Effector CD8-positive, alpha-beta T cell (primary cell): ENCODE measurements at regions not wholly inside any gene's neighbourhood (a gene's known extent, or its start where the extent isn't known, plus 50 kb on each side); places are given as distances from the start of the nearest gene placed in this dataset.
"Not testable (repeated sequence)": the region's sequence is repeated elsewhere in the genome, so short reads cannot be mapped to it uniquely, and the experiment has no call there.

Source experiments
- DNase-seq: peaks from one replicate; lab custom pipeline; 2025; lab: John Stamatoyannopoulos, UW

GRCh38 chr7:56697058-56697457 is 435.2 kb downstream of the ZNF479 start:
- DNase-seq, result not testable (repeated sequence)

GRCh38 chr7:56686276-56686859 is 445.9 kb downstream of the ZNF479 start:
- DNase-seq, result no peak

- no peak for DNase-seq
Measured at GRCh38 chr7:56639173-56639746, 493.0 kb downstream of the ZNF479 start.

- no peak for DNase-seq
Measured at GRCh38 chr7:56609852-56610355, 493.7 kb upstream of the NUPR2 start.

- DNase-seq, result no peak
Measured at GRCh38 chr7:56605146-56605545, 488.9 kb upstream of the NUPR2 start.

- no peak for DNase-seq
Measured at GRCh38 chr7:56578612-56579011, 462.4 kb upstream of the NUPR2 start.

GRCh38 chr7:56570968-56571367 is 454.8 kb upstream of the NUPR2 start:
- no peak for DNase-seq

- no peak for DNase-seq
Measured at GRCh38 chr7:56538541-56539429, 422.6 kb upstream of the NUPR2 start.

- DNase-seq, result no peak
Measured at GRCh38 chr7:56537952-56538351, 421.7 kb upstream of the NUPR2 start.

GRCh38 chr7:56537477-56537876 is 421.3 kb upstream of the NUPR2 start:
- no peak for DNase-seq

- no peak for DNase-seq
Measured at GRCh38 chr7:56495165-56495564, 378.9 kb upstream of the NUPR2 start.

- no peak for DNase-seq
Measured at GRCh38 chr7:56493704-56494450, 377.7 kb upstream of the NUPR2 start.

- DNase-seq, result no peak
Measured at GRCh38 chr7:56493196-56493595, 377.0 kb upstream of the NUPR2 start.

GRCh38 chr7:56491636-56492425 is 375.6 kb upstream of the NUPR2 start:
- DNase-seq, result no peak

- DNase-seq, result no peak
Measured at GRCh38 chr7:56483861-56484550, 367.8 kb upstream of the NUPR2 start.

- DNase-seq, result no peak
Measured at GRCh38 chr7:56483153-56483552, 366.9 kb upstream of the NUPR2 start.

GRCh38 chr7:56479748-56480147 is 363.5 kb upstream of the NUPR2 start:
- no peak for DNase-seq

GRCh38 chr7:56479136-56479535 is 362.9 kb upstream of the NUPR2 start:
- no peak for DNase-seq

GRCh38 chr7:56474271-56474670 is 358.1 kb upstream of the NUPR2 start:
- no peak for DNase-seq

- no peak for DNase-seq
Measured at GRCh38 chr7:56471811-56472210, 355.6 kb upstream of the NUPR2 start.
